Testis (tissue), 2 donors: ENCODE measurements at regions not wholly inside any gene's neighbourhood (a gene's known extent, or its start where the extent isn't known, plus 50 kb on each side); places are given as distances from the start of the nearest gene placed in this dataset.

Experiments
- POLR2A ChIP-seq: fragments of 450-650 bp; IDR thresholded peaks from one replicate; pipeline ENCODE4 v1.6.1; 2017; ENCODE audit warnings: antibody characterized with exemption, mild to moderate bottlenecking, moderate library complexity
- TF ChIP-seq, protein P1 (sequence below), 3 experiments: fragments of 450-650 bp in 2 of 3; fragments of 200-600 bp in 1 of 3; sonication (generic) in 1 of 3; IDR thresholded peaks; one replicate each; pipeline ENCODE4 v1.5.1; 2016 to 2019; ENCODE audit warnings: antibody characterized with exemption in 3 of 3, mild to moderate bottlenecking in 2 of 3, moderate library complexity in 1 of 3

DNA sequence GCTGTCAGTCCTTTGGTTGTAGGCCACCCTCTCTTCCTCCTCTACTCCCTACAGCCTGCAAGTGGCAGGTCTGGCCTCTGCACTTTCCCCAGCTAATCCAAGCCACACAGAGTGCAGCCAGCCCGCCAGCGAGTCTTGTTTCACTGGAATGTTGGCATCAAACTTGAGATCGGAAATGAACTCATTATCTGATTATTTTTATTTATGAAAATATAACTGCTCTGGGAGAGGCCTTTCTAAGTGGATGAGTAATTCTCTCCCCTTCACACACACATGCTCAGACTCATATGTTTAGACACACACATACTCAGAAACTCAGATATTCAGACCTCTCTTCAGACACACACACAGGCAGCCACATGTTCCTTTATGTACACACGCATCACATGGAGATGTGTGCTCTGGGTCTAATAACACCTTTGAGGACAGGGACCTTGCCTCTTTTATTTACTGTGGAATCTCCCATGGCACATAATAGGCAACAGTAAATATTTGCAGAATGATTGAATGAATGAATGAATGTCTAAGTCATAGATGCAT lies 151.3 kb downstream of the ZFP36L2 start:
- TF ChIP-seq, protein P1, sequence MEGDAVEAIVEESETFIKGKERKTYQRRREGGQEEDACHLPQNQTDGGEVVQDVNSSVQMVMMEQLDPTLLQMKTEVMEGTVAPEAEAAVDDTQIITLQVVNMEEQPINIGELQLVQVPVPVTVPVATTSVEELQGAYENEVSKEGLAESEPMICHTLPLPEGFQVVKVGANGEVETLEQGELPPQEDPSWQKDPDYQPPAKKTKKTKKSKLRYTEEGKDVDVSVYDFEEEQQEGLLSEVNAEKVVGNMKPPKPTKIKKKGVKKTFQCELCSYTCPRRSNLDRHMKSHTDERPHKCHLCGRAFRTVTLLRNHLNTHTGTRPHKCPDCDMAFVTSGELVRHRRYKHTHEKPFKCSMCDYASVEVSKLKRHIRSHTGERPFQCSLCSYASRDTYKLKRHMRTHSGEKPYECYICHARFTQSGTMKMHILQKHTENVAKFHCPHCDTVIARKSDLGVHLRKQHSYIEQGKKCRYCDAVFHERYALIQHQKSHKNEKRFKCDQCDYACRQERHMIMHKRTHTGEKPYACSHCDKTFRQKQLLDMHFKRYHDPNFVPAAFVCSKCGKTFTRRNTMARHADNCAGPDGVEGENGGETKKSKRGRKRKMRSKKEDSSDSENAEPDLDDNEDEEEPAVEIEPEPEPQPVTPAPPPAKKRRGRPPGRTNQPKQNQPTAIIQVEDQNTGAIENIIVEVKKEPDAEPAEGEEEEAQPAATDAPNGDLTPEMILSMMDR (IDR thresholded peaks at IDR 0.05) = no peak
- TF ChIP-seq POLR2A = no peak
